ENCODE measurements at regions not wholly inside any gene's neighbourhood (a gene's known extent, or its start where the extent isn't known, plus 50 kb on each side); places are given as distances from the start of the nearest gene placed in this dataset.
A peak's percentile ranks its signal among the peaks of the same experiment; 100 is the strongest.

- Mint-ChIP-seq H3K27me3 (ENCODE audit: insufficient read depth) (peaks cover 17% of the 10 kb centered on the region), H3K36me3 (ENCODE audit: low read depth) (peaks cover 5% of the 10 kb centered on the region; the same call in 1 of the 2 replicates), H3K27ac (no peak overlapping the region), H3K9me3 (peaks cover 10% of the 10 kb centered on the region), H3K4me1 (ENCODE audit: low read depth) (peaks cover 19% of the 10 kb centered on the region), H3K4me3 (no peak overlapping the region)
- TF ChIP-seq, protein P1, sequence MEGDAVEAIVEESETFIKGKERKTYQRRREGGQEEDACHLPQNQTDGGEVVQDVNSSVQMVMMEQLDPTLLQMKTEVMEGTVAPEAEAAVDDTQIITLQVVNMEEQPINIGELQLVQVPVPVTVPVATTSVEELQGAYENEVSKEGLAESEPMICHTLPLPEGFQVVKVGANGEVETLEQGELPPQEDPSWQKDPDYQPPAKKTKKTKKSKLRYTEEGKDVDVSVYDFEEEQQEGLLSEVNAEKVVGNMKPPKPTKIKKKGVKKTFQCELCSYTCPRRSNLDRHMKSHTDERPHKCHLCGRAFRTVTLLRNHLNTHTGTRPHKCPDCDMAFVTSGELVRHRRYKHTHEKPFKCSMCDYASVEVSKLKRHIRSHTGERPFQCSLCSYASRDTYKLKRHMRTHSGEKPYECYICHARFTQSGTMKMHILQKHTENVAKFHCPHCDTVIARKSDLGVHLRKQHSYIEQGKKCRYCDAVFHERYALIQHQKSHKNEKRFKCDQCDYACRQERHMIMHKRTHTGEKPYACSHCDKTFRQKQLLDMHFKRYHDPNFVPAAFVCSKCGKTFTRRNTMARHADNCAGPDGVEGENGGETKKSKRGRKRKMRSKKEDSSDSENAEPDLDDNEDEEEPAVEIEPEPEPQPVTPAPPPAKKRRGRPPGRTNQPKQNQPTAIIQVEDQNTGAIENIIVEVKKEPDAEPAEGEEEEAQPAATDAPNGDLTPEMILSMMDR (IDR thresholded peaks at IDR 0.05): no peak
- DNase-seq: no peak
These were observed 80.1 kb upstream of the PFKP start for GRCh38 chr10:2987185-2987768.

GRCh38 chr10:2986391-2986801 is 81.0 kb upstream of the PFKP start:
- H3K9me3 Mint-ChIP-seq: peaks cover 10% of the 10 kb centered on the region
- peaks cover 5% of the 10 kb centered on the region; the same call in 1 of the 2 replicates for H3K36me3 Mint-ChIP-seq (ENCODE audit: low read depth)
- peak overlapping the region; percentile 38 for H3K4me3 Mint-ChIP-seq

DNA sequence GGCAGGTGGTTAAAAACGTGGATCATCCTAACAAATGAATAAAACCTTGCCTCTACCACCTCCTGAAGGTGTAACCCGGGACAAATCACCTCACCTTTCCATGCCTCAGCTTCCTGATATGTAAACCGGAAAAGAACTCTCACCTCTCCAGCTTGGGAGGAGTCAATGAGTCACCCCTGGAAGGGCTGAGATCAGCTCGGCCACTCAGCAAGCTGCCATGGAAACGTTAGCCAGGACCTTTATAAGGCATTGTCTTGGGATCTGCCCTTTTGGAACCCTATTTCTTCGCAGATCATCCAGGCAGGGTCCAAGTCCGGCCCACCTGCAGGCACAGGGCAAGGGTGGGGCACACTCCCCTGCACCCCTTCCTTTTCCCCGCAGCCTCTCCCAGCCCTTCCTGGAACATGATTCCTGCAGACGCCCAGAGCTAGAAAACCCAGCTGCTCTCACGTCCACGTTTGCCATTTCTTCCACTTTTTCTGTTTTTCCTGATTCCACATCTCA is 81.6 kb upstream of the PFKP start:
- Mint-ChIP-seq H3K4me3 (peak overlapping the region; percentile 38), H3K27me3 (ENCODE audit: insufficient read depth) (peaks cover 15% of the 10 kb centered on the region), H3K36me3 (ENCODE audit: low read depth) (peaks cover 5% of the 10 kb centered on the region; the same call in 1 of the 2 replicates), H3K9me3 (peaks cover 10% of the 10 kb centered on the region), H3K4me1 (ENCODE audit: low read depth) (peaks cover 32% of the 10 kb centered on the region), H3K27ac (no peak overlapping the region)
- DNase-seq: peak; percentile 28
- TF ChIP-seq, protein P1 (IDR thresholded peaks at IDR 0.05): no peak

More at GRCh38 chr10:2986391-2986801, 81.0 kb upstream of the PFKP start:
- DNase-seq: no peak
- H3K4me1 Mint-ChIP-seq (ENCODE audit: low read depth): peaks cover 26% of the 10 kb centered on the region
- TF ChIP-seq, protein P1 (IDR thresholded peaks at IDR 0.05): no peak
- H3K27ac Mint-ChIP-seq: no peak overlapping the region
- peaks cover 15% of the 10 kb centered on the region for H3K27me3 Mint-ChIP-seq (ENCODE audit: insufficient read depth)

- Mint-ChIP-seq H3K4me1 (ENCODE audit: low read depth) (peaks cover 43% of the 10 kb centered on the region), H3K27ac (no peak overlapping the region), H3K4me3 (no peak overlapping the region), H3K9me3 (peaks cover 10% of the 10 kb centered on the region), H3K27me3 (ENCODE audit: insufficient read depth) (peaks cover 15% of the 10 kb centered on the region), H3K36me3 (ENCODE audit: low read depth) (peaks cover 5% of the 10 kb centered on the region; the same call in 1 of the 2 replicates)
- no peak for DNase-seq
- TF ChIP-seq, protein P1 (IDR thresholded peaks at IDR 0.05): no peak; the same call in 1 of the 2 replicates
These were observed 82.7 kb upstream of the PFKP start for GRCh38 chr10:2984682-2985081.

GRCh38 chr10:2982146-2982545 is 85.2 kb upstream of the PFKP start:
- Mint-ChIP-seq H3K4me1 (ENCODE audit: low read depth) (peaks cover 56% of the 10 kb centered on the region), H3K27me3 (ENCODE audit: insufficient read depth) (peaks cover 5% of the 10 kb centered on the region; the same call in 1 of the 2 replicates), H3K4me3 (peak overlapping the region; percentile 84; the same call in 1 of the 2 replicates), H3K9me3 (no peaks in the 10 kb centered on the region), H3K27ac (no peak overlapping the region), H3K36me3 (ENCODE audit: low read depth) (no peaks in the 10 kb centered on the region)
- DNase-seq: no peak
- TF ChIP-seq, protein P1 (IDR thresholded peaks at IDR 0.05): no peak

Data from HFFc6 (cell line).